ENCODE measurements at regions not wholly inside any gene's neighbourhood (a gene's known extent, or its start where the extent isn't known, plus 50 kb on each side); places are given as distances from the start of the nearest gene placed in this dataset.

- Histone ChIP-seq H3K4me3 (ENCODE audit: extremely low read depth in 1 of 4, insufficient read depth in 2 of 4, low read depth in 3 of 4, low read length in 4 of 4) (no peak overlapping the region), H2BK5ac (ENCODE audit: low read depth, low read length) (no peak overlapping the region), H3K27ac (ENCODE audit: low read depth, low read length) (no peak overlapping the region), H3K9me3 (ENCODE audit: insufficient read depth in 2 of 2, low read depth in 1 of 2, low read length in 1 of 2) (peaks cover 47 to 51% of the 10 kb centered on the region in 2 experiments), H3K23ac (ENCODE audit: insufficient read length) (no peak overlapping the region), H3K4me2 (ENCODE audit: insufficient read depth in 1 of 2, low read depth in 2 of 2, low read length in 2 of 2) (no peak overlapping the region), H3K79me2 (ENCODE audit: control insufficient read depth in 1 of 2, insufficient read depth in 2 of 2, low read length in 2 of 2) (no peaks in the 10 kb centered on the region), H2BK12ac (ENCODE audit: low read depth, low read length) (no peak overlapping the region), H3K4ac (replicated peaks; ENCODE audit: insufficient read length, low read depth, low read length) (no peak overlapping the region), H4K8ac (ENCODE audit: extremely low read depth, insufficient read depth, low read length) (no peak overlapping the region), H3K18ac (ENCODE audit: extremely low read depth, low read length) (no peak overlapping the region), H2AK5ac (ENCODE audit: low read depth, low read length) (no peak overlapping the region), H2AFZ (ENCODE audit: low read length) (no peak overlapping the region), H3K79me1 (ENCODE audit: low read depth, low read length) (no peaks in the 10 kb centered on the region), H3K23me2 (ENCODE audit: low read depth, low read length) (no peaks in the 10 kb centered on the region), H4K91ac (replicated peaks; ENCODE audit: insufficient read length, low read length) (no peak overlapping the region), H3K36me3 (ENCODE audit: control insufficient read depth in 2 of 4, insufficient read depth in 4 of 4, low read length in 3 of 4) (peaks cover 0 to 24% (median 12%) of the 10 kb centered on the region in 4 experiments; a peak in 3 of 8 replicates), H3K9ac (replicated peaks in 1 of 4; ENCODE audit: extremely low read depth in 1 of 4, low read depth in 3 of 4, low read length in 3 of 4) (no peak overlapping the region), H2BK120ac (replicated peaks; ENCODE audit: low read depth, low read length) (no peak overlapping the region), H3K56ac (replicated peaks; ENCODE audit: insufficient read length, low read depth, low read length) (no peak overlapping the region), H3K27me3 (replicated peaks in 1 of 4; ENCODE audit: control insufficient read depth in 3 of 4, extremely low read depth in 1 of 4, insufficient read depth in 3 of 4, low read length in 3 of 4) (no peaks in the 10 kb centered on the region), H4K5ac (ENCODE audit: insufficient read length, low read depth, low read length) (no peak overlapping the region), H2BK15ac (ENCODE audit: low read length) (no peak overlapping the region), H3K4me1 (replicated peaks in 1 of 4; ENCODE audit: control insufficient read depth in 3 of 4, insufficient read depth in 4 of 4, low read length in 3 of 4) (no peaks in the 10 kb centered on the region), H2BK20ac (ENCODE audit: low read length) (no peak overlapping the region), H4K20me1 (replicated peaks in 1 of 2; ENCODE audit: control insufficient read depth in 1 of 2, insufficient read depth in 2 of 2, low read length in 2 of 2) (no peaks in the 10 kb centered on the region), H3K14ac (ENCODE audit: insufficient read length) (no peak overlapping the region)
- ChIA-PET POLR2A (ENCODE audit: partially characterized antibody) (no interaction called here), CTCF (ENCODE audit: partially characterized antibody) (no interaction called here)
- FAIRE-seq (no peak), DNase-seq (ENCODE audit: low read depth in 1 of 2, low spot score in 2 of 2) (no peak)
- TF ChIP-seq E2F6 (IDR thresholded peaks at IDR 0.05) (no peak), KDM5A (IDR thresholded peaks at IDR 0.05; ENCODE audit: low read length) (no peak), TCF12 (IDR thresholded peaks at IDR 0.05; ENCODE audit: low read depth, low read length) (no peak), ATF3 (IDR thresholded peaks at IDR 0.05; ENCODE audit: insufficient read depth, low read depth, low read length) (no peak), CHD1 (IDR thresholded peaks at IDR 0.05; ENCODE audit: low read depth, low read length) (no peak), TAF7 (optimal IDR thresholded peaks at IDR 0.05; ENCODE audit: borderline replicate concordance, low read depth, low read length) (no peak), RFX5 (IDR thresholded peaks at IDR 0.05; ENCODE audit: borderline replicate concordance, low read depth, low read length) (no peak), CBX8 (IDR thresholded peaks at IDR 0.05; ENCODE audit: borderline replicate concordance, low read depth, low read length) (no peak), CTCF (IDR thresholded peaks at IDR 0.05; ENCODE audit: control extremely low read depth in 1 of 3, insufficient read depth in 1 of 3, low read depth in 1 of 3, low read length in 3 of 3) (no peak), SP4 (IDR thresholded peaks at IDR 0.05; ENCODE audit: low read length) (no peak), YY1 (IDR thresholded peaks at IDR 0.05; ENCODE audit: low read depth, low read length) (no peak), TEAD4 (IDR thresholded peaks at IDR 0.05; ENCODE audit: low read depth, low read length) (no peak), ZNF274 (IDR thresholded peaks at IDR 0.05; ENCODE audit: borderline replicate concordance, extremely low read depth, low read length) (no peak)
Measured at GRCh38 chr5:123940416-123940815, 428.4 kb downstream of the CSNK1G3 start.

All from H1 (cell line).